Panc1 (cell line): ENCODE measurements at regions not wholly inside any gene's neighbourhood (a gene's known extent, or its start where the extent isn't known, plus 50 kb on each side); places are given as distances from the start of the nearest gene placed in this dataset.

Source experiments
- ATAC-seq: fragments of 200-7000 bp; cut with Tn5 transposase; 2 replicates; pipeline ENCODE4 v1.9.1; 2020; ENCODE audit warnings: mild to moderate bottlenecking, moderate library complexity
- BruUV-seq: library from RNA; stranded (reverse); fragments of 400-500 nt; replicated peaks from 2 replicates; lab custom pipeline; 2021; lab: Mats Ljungman, UMichigan
- CTCF ChIA-PET: fragments of 300-600 bp; sonication (Branson Sonifier 250); formaldehyde crosslinking; loops from one replicate; lab custom pipeline; 2022; ENCODE audit warnings: antibody characterized with exemption; lab: Charles Lee
- POLR2A ChIA-PET: fragments of 300-600 bp; sonication (Branson Sonifier 250); formaldehyde crosslinking; loops from one replicate; lab custom pipeline; 2022; ENCODE audit warnings: antibody characterized with exemption; lab: Charles Lee
- DNase-seq: peaks from one replicate; pipeline ENCODE4 v3.0.0-alpha.2; 2010; ENCODE audit warnings: low read depth, low spot score
- H3K27ac ChIP-seq: 2 replicates; pipeline ENCODE4 v1.5.1; 2011; ENCODE audit warnings: mild to moderate bottlenecking, low read length, inconsistent platforms
- H3K27me3 ChIP-seq: fragments of 200-500 bp; sonication (Bioruptor generic); 2 replicates; pipeline ENCODE4 v1.6.0; 2014; ENCODE audit warnings: low read length, inconsistent platforms; ENCODE audit not compliant: control insufficient read depth, insufficient read depth
- H3K36me3 ChIP-seq: fragments of 200-500 bp; sonication (Bioruptor generic); 2 replicates; pipeline ENCODE4 v1.5.1; 2014; ENCODE audit warnings: inconsistent platforms, mild to moderate bottlenecking, low read length, moderate library complexity; ENCODE audit not compliant: control insufficient read depth, insufficient read depth
- H3K4me1 ChIP-seq: 2 replicates; pipeline ENCODE4 v1.5.1; 2011; ENCODE audit warnings: inconsistent platforms, mild to moderate bottlenecking, low read length, moderate library complexity; ENCODE audit not compliant: control insufficient read depth, insufficient read depth
- H3K4me3 ChIP-seq, 2 experiments: 2 replicates each; pipeline ENCODE4 v1.5.1; 2011 to 2012; ENCODE audit warnings: low read depth in 2 of 2, low read length in 2 of 2, mild to moderate bottlenecking in 2 of 2, inconsistent platforms in 1 of 2, moderate library complexity in 1 of 2
- H3K9me3 ChIP-seq: fragments of 200-500 bp; sonication (Bioruptor generic); 2 replicates; pipeline ENCODE4 v1.5.1; 2014; ENCODE audit warnings: low read depth, mild to moderate bottlenecking, inconsistent platforms, low read length, moderate library complexity; ENCODE audit not compliant: control insufficient read depth, insufficient read depth
- CTCF ChIP-seq: fragments of 450-650 bp; IDR thresholded peaks from 2 replicates; pipeline ENCODE4 v1.5.1; 2017; ENCODE audit warnings: mild to moderate bottlenecking
- POLR2AphosphoS5 ChIP-seq: IDR thresholded peaks from 2 replicates; pipeline ENCODE4 v1.6.1; 2012; ENCODE audit warnings: mild to moderate bottlenecking, low read depth, low read length, moderate library complexity
- REST ChIP-seq, 2 experiments: IDR thresholded peaks; 2 replicates each; pipeline ENCODE4 v1.6.1; 2011 to 2012; ENCODE audit warnings: low read depth in 2 of 2, control low read depth in 1 of 2, low read length in 1 of 2, mild to moderate bottlenecking in 1 of 2, moderate library complexity in 1 of 2; ENCODE audit not compliant: insufficient read depth in 1 of 2
- SIN3A ChIP-seq: IDR thresholded peaks from 2 replicates; pipeline ENCODE4 v1.6.1; 2012; ENCODE audit warnings: low read depth, mild to moderate bottlenecking, low read length, moderate library complexity, borderline replicate concordance; ENCODE audit not compliant: insufficient read depth
- TCF7L2 ChIP-seq: IDR thresholded peaks from 2 replicates; pipeline ENCODE4 v1.6.1; 2011; ENCODE audit warnings: mild to moderate bottlenecking, low read depth, low read length, inconsistent platforms
- in situ Hi-C: cut with HindIII; loops from 2 replicates; pipeline ENCODE4 v1.10.0; 2016; ENCODE audit warnings: low sequenced_read_pairs, low pct_unique_long_range_greater_than_20kb
- intact Hi-C: fragments of 100-400 bp; cut with micrococcal nuclease; formaldehyde crosslinking; loops from one replicate; pipeline ENCODE4 v1.10.0; 2022; ENCODE audit not compliant: unreplicated experiment

- POLR2A ChIA-PET = no interaction called here
- Histone ChIP-seq H3K36me3 (no peaks in the 10 kb centered on the region), H3K9me3 (no peaks in the 10 kb centered on the region), H3K4me1 (no peaks in the 10 kb centered on the region), H3K27ac (no peak overlapping the region), H3K27me3 (no peaks in the 10 kb centered on the region), H3K4me3 (no peak overlapping the region)
- intact Hi-C loops (no loop called here), in situ Hi-C loops (no loop called here)
- DNase-seq (no peak), ATAC-seq (no peak)
- BruUV-seq = no TSS peak
- TF ChIP-seq CTCF (no peak), REST (IDR thresholded peaks at IDR 0.05; ENCODE audit: insufficient read depth in 1 of 2, low read depth in 2 of 2, low read length in 1 of 2) (no peak), SIN3A (no peak), POLR2AphosphoS5 (no peak), TCF7L2 (no peak)
- CTCF ChIA-PET = no interaction called here
Observed at GRCh38 chr2:198809976-198810375, 647.8 kb downstream of the SATB2 start.

- in situ Hi-C loops (no loop called here), intact Hi-C loops (no loop called here)
Observed at GRCh38 chr2:198807131-198807530, 650.6 kb downstream of the SATB2 start.

More at GRCh38 chr2:198807131-198807530, 650.6 kb downstream of the SATB2 start:
- Histone ChIP-seq H3K27ac (no peak overlapping the region), H3K27me3 (no peaks in the 10 kb centered on the region), H3K36me3 (no peaks in the 10 kb centered on the region), H3K9me3 (no peaks in the 10 kb centered on the region), H3K4me1 (no peaks in the 10 kb centered on the region), H3K4me3 (no peak overlapping the region)
- TF ChIP-seq REST (IDR thresholded peaks at IDR 0.05; ENCODE audit: insufficient read depth in 1 of 2, low read depth in 2 of 2, low read length in 1 of 2) (no peak), CTCF (no peak), SIN3A (no peak), TCF7L2 (no peak), POLR2AphosphoS5 (no peak)
- no TSS peak for BruUV-seq
- ATAC-seq (no peak), DNase-seq (no peak)
- ChIA-PET CTCF (no interaction called here), POLR2A (no interaction called here)
